Activated CD4-positive, CD25-positive, alpha-beta regulatory T cell (primary cell): ENCODE measurements at regions not wholly inside any gene's neighbourhood (a gene's known extent, or its start where the extent isn't known, plus 50 kb on each side); places are given as distances from the start of the nearest gene placed in this dataset.
A peak's percentile ranks its signal among the peaks of the same experiment; 100 is the strongest.

Experiments
- DNase-seq, 4 experiments: peaks; one replicate each; lab custom pipeline; 2025; lab: John Stamatoyannopoulos, UW

- DNase-seq = no peak
Measured at GRCh38 chr12:67842124-67842523, 147.1 kb upstream of the IFNG-AS1 start.

- DNase-seq = no peak
Measured at GRCh38 chr12:67843257-67843656, 146.0 kb upstream of the IFNG-AS1 start.

- no peak for DNase-seq
Measured at GRCh38 chr12:67852701-67853100, 136.5 kb upstream of the IFNG-AS1 start.

- DNase-seq = no peak
Measured at GRCh38 chr12:67853204-67853603, 136.0 kb upstream of the IFNG-AS1 start.

- no peak for DNase-seq
Measured at GRCh38 chr12:67854351-67854750, 134.9 kb upstream of the IFNG-AS1 start.

GRCh38 chr12:67855103-67855502 is 134.1 kb upstream of the IFNG-AS1 start:
- no peak for DNase-seq

- DNase-seq = no peak
Measured at GRCh38 chr12:67871231-67871630, 118.0 kb upstream of the IFNG-AS1 start.

- no peak for DNase-seq
Measured at GRCh38 chr12:67873355-67873754, 115.9 kb upstream of the IFNG-AS1 start.

- no peak for DNase-seq
Measured at GRCh38 chr12:67876305-67876915, 112.8 kb upstream of the IFNG-AS1 start.

GRCh38 chr12:67877727-67878126 is 111.5 kb upstream of the IFNG-AS1 start:
- DNase-seq = no peak

GRCh38 chr12:67879937-67880336 is 109.3 kb upstream of the IFNG-AS1 start:
- DNase-seq = no peak

GRCh38 chr12:67881565-67881964 is 107.7 kb upstream of the IFNG-AS1 start:
- DNase-seq = no peak

GRCh38 chr12:67884596-67884995 is 104.7 kb upstream of the IFNG-AS1 start:
- DNase-seq = no peak

- DNase-seq = no peak
Measured at GRCh38 chr12:67885375-67886169, 103.7 kb upstream of the IFNG-AS1 start.

GRCh38 chr12:67887065-67887464 is 102.2 kb upstream of the IFNG-AS1 start:
- DNase-seq = no peak

- DNase-seq = no peak
Measured at GRCh38 chr12:67889931-67890330, 99.3 kb upstream of the IFNG-AS1 start.

GRCh38 chr12:67890726-67891258 is 98.5 kb upstream of the IFNG-AS1 start:
- DNase-seq = no peak

GRCh38 chr12:67891596-67891995 is 97.7 kb upstream of the IFNG-AS1 start:
- DNase-seq = no peak

- DNase-seq = no peak
Measured at GRCh38 chr12:67892259-67893021, 96.8 kb upstream of the IFNG-AS1 start.

- DNase-seq = no peak
Measured at GRCh38 chr12:67893022-67893580, 96.1 kb upstream of the IFNG-AS1 start.

GRCh38 chr12:67900418-67900817 is 88.8 kb upstream of the IFNG-AS1 start:
- DNase-seq = peak in 1 of 4 experiments; percentile 10

- DNase-seq = no peak
Measured at GRCh38 chr12:67909091-67909531, 80.1 kb upstream of the IFNG-AS1 start.
